Activated naive CD4-positive, alpha-beta T cell treated with anti-CD3 and anti-CD28 coated beads, Interleukin-2, amount 50 U/mL, for 24 hours (primary cell): ENCODE measurements at regions not wholly inside any gene's neighbourhood (a gene's known extent, or its start where the extent isn't known, plus 50 kb on each side); places are given as distances from the start of the nearest gene placed in this dataset.

Experiments
- H3K27ac Mint-ChIP-seq: one replicate; pipeline ENCODE4 v1.8.0; 2021; ENCODE audit warnings: mild to moderate bottlenecking, mixed read lengths
- H3K27me3 Mint-ChIP-seq: one replicate; pipeline ENCODE4 v1.8.0; 2021; ENCODE audit warnings: mixed read lengths
- H3K36me3 Mint-ChIP-seq: one replicate; pipeline ENCODE4 v1.8.0; 2021; ENCODE audit warnings: mixed read lengths
- H3K4me1 Mint-ChIP-seq: one replicate; pipeline ENCODE4 v1.8.0; 2021; ENCODE audit warnings: mixed read lengths
- H3K4me3 Mint-ChIP-seq: one replicate; pipeline ENCODE4 v1.8.0; 2021; ENCODE audit warnings: mild to moderate bottlenecking, mixed read lengths
- H3K9me3 Mint-ChIP-seq: one replicate; pipeline ENCODE4 v1.8.0; 2021; ENCODE audit warnings: mixed read lengths

DNA sequence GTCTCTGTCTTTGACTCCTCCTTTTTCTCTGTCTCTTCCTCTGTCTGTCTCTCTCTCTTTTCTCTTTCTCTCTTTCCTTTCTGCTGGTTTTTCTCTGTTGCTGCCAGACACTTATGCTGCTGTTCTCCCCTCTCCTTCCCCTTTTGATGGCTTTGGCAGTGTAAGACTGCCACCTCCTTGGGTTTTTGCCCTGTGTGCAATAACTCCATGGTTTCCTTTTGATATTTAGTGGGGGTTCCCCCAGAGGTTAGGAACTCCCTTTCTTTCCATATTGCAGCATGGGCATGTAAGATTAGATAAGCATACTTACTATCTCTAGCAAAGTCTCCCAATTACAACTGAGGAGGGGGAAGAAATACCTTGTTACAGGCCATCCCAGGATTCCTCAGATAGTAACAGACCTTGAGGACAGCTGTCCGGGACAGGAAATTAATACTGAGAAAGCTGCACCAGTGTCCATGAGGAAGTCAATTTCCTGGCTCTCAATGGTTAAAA is 333.8 kb upstream of the RBMY1B start:
- Mint-ChIP-seq H3K4me1 (peaks cover 44% of the 10 kb centered on the region), H3K9me3 (no peaks in the 10 kb centered on the region), H3K4me3 (no peak overlapping the region), H3K36me3 (peaks cover 6% of the 10 kb centered on the region), H3K27ac (peak overlapping the region; percentile 86), H3K27me3 (no peaks in the 10 kb centered on the region)

DNA sequence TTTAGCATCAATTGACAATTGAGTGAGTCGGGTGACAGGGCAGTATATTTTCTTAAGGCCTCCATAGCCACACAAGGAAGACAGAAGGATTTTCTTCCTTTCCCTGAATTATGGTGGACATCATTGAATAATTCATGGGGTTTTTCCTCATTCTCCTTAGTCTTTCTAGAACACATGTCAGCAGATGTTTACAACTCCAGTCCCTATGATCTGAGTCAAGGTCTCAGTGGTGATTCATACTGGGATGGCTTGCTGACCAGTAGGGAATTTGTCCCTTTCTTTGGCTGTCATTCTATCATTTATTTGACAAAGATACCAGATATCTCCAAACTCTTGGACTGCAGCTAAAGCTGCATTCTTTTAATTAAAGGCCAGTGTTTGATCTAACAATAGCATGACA is 332.9 kb upstream of the RBMY1B start:
- Mint-ChIP-seq H3K27me3 (no peaks in the 10 kb centered on the region), H3K4me1 (peaks cover 43% of the 10 kb centered on the region), H3K4me3 (no peak overlapping the region), H3K36me3 (peaks cover 4% of the 10 kb centered on the region), H3K27ac (no peak overlapping the region), H3K9me3 (no peaks in the 10 kb centered on the region)

DNA sequence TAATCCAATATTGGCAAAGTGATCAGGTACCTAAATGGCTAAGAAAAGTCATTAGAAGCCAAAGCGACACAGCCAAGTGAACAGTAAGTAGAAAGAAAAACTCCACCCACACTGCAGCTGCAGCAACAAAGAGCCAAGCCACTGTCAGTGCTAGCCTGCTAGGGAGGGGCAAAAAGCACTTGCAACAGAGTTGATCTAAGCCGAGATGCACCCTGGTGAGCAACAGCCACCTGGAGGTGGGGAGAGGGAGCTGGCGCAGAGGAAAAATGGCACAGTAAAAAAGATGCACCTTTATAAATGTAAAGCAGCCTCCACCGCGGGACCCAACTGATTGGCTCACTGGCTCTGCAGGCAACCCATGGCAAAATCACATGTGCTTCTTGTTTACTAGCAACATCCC is 330.2 kb upstream of the RBMY1B start:
- Mint-ChIP-seq H3K4me1 (peaks cover 61% of the 10 kb centered on the region), H3K27ac (peak overlapping the region; percentile 90), H3K9me3 (no peaks in the 10 kb centered on the region), H3K4me3 (no peak overlapping the region), H3K36me3 (peaks cover 2% of the 10 kb centered on the region), H3K27me3 (no peaks in the 10 kb centered on the region)

DNA sequence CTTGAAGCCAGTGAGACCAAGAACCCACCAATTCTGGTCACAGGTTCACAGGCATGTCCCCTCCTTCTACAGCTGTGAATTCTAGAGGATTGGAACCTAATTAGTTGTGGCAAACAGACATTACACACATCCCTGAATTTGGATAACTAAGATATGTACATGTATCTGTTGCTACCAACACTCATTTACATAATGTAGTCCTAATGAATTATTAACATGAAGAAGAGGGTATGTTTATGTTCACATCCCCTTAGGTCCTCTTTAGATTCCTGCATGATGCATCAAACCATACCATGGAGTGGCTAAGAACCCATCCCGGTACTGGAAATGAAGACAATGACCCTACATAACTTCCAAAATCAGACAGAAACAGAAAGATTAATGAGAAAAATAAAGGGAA is 326.9 kb upstream of the RBMY1B start:
- Mint-ChIP-seq H3K4me1 (peaks cover 64% of the 10 kb centered on the region), H3K36me3 (peaks cover 1% of the 10 kb centered on the region), H3K4me3 (peak overlapping the region; percentile 19), H3K9me3 (no peaks in the 10 kb centered on the region), H3K27me3 (no peaks in the 10 kb centered on the region), H3K27ac (peak overlapping the region; percentile 83)

DNA sequence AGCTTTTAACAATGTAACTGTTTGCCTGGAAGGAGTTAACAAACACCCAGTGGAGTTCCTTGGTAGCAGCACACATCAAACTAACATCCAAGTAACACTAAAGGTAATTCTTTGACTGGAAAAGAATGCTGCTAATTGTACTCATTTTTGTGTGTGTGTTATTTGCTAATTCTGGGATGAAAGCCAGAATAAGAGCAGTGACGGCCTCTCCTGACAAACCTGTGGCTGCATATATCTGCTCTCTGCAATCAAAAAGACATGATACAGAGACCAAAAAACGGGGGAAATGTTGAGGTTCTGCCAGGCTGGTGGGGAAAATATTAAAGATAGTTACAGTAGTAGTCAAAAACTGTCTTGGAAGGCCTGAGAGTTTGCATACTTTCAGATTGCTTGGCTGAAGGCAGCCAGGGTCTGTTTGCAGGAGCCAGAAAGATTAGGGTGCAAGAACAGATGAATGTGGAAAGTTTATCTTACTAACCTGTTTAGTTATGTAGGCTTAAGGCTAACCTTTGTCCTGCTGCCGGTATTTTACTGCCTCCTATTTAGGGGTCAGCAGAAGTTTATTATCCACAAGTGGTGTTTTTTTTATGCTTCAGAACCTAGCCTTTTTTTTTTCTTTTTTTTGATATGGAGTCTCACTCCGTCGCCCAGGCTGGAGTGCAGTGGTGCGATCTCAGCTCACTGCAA is 325.6 kb upstream of the RBMY1B start:
- H3K4me3 Mint-ChIP-seq = no peak overlapping the region
- H3K36me3 Mint-ChIP-seq = peaks cover 1% of the 10 kb centered on the region
- H3K4me1 Mint-ChIP-seq = peaks cover 59% of the 10 kb centered on the region
- H3K9me3 Mint-ChIP-seq = no peaks in the 10 kb centered on the region
- H3K27me3 Mint-ChIP-seq = no peaks in the 10 kb centered on the region
- peak overlapping the region; percentile 59 for H3K27ac Mint-ChIP-seq

DNA sequence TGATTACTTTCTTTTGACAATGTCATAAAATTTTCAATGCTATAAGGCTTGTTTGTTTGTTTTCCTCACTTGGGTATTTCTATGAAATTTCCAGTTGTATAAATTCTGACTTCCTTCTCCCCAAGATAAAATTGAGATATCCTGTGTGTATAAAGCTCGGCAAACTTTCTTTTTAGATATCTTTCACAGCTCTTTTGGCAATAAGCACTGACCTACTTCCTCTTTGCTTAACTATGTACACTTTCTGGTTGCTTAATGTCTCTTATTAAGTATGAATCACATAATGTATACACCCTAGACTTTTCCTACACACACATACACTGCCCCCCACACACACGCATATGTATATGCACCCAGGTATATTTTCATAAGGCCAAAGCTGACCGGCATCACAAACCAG is 318.4 kb upstream of the RBMY1B start:
- Mint-ChIP-seq H3K27ac (peak overlapping the region; percentile 65), H3K27me3 (no peaks in the 10 kb centered on the region), H3K4me3 (peak overlapping the region; percentile 23), H3K9me3 (no peaks in the 10 kb centered on the region), H3K4me1 (peaks cover 34% of the 10 kb centered on the region), H3K36me3 (peaks cover 24% of the 10 kb centered on the region)

DNA sequence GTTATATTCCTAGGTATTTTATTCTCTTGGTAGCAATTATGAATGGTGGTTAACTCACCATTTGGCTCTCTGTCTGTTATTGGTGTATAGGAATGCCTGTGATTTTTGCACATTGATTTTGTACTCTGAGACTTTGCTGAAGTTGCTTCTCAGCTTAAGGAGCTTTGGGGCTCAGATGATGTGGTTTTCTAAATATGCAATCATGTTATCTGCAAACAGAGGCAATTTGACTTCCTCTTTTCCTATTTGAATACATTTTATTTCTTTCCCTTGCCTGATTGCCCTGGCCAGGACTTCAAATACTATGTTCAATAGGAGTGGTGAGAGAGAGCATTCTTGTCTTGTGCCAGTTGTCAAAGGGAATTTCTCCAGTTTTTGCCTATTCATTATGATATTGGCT is 310.9 kb upstream of the RBMY1B start:
- peaks cover 14% of the 10 kb centered on the region for H3K4me1 Mint-ChIP-seq
- no peak overlapping the region for H3K4me3 Mint-ChIP-seq
- no peak overlapping the region for H3K27ac Mint-ChIP-seq
- no peaks in the 10 kb centered on the region for H3K27me3 Mint-ChIP-seq
- peaks cover 7% of the 10 kb centered on the region for H3K9me3 Mint-ChIP-seq
- H3K36me3 Mint-ChIP-seq = peaks cover 24% of the 10 kb centered on the region

DNA sequence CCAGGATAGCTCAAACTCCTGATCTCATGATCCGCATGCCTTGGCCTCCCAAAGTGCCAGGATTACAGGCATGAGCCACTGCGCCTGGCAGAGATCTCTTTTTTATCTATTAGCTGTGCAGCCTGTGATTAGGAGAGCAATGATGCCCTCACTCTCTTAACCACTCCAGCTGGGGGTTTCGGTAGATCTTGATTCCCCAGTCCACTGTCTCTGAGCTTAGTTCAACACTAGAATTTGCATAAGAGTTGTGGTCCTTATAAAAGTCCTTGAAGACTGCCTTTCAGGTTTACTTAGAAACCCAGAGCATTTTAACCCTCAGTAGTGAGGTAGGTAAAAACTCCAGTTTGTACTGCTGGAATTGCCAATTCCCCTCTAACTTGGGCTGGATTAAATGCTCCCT is 283.3 kb upstream of the RBMY1B start:
- Mint-ChIP-seq H3K27ac (no peak overlapping the region), H3K4me1 (peaks cover 10% of the 10 kb centered on the region), H3K36me3 (peaks cover 2% of the 10 kb centered on the region), H3K4me3 (no peak overlapping the region), H3K9me3 (no peaks in the 10 kb centered on the region), H3K27me3 (no peaks in the 10 kb centered on the region)

DNA sequence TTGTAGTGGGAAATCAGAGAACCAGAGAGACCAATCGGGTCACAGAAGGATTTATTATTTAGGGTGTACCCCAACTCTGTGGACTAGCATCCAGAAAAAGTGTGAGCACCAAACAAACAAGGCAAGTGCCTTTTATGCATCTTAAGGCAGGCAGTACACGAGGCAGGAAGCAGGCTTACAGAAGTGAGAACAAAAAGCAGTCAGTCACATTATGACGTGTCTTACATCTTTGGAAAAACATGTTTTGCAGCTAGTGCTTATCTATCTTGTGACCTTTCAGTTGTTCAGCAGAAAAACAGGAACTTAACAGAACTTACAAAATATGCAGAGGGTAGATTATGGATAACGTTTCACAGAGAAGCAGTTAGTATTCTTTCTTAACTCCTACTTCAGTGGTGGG is 270.9 kb upstream of the RBMY1B start:
- Mint-ChIP-seq H3K36me3 (peaks cover 10% of the 10 kb centered on the region), H3K9me3 (no peaks in the 10 kb centered on the region)

DNA sequence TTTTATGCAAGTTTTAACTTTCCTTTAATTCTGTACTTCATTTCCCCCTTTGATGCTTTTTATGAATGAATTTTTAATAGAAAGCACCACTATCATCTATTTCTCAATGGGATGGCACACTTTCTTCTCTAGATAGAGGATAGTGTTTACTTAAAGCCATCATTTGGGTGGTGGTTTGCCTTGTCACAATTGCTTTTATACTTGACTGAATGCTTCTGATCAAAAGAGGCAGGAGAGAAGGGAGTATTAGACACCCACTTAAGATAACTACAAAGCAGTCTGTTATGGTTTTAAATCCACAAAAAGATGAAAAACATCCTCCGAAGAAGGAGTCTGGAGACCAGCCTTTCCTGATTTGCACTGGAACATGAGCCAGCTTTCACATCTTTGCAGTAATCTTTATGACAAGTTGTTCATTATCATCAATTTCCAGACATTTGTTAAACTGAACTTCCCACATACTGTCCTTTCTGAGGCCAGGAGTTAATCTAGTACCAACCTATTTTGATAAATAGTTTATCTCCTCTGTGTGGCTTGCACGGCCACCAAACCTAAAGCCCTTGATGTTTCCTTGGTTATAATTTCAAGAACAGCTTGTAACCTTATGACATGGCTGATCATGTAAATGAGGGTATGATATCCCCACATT is 270.4 kb upstream of the RBMY1B start:
- Mint-ChIP-seq H3K4me1 (peaks cover 73% of the 10 kb centered on the region), H3K4me3 (peak overlapping the region; percentile 38), H3K36me3 (peaks cover 10% of the 10 kb centered on the region), H3K27me3 (no peaks in the 10 kb centered on the region), H3K9me3 (no peaks in the 10 kb centered on the region), H3K27ac (peak overlapping the region; percentile 94)

More for the DNA sequence above, 270.9 kb upstream of the RBMY1B start:
- peak overlapping the region; percentile 94 for H3K27ac Mint-ChIP-seq
- peaks cover 69% of the 10 kb centered on the region for H3K4me1 Mint-ChIP-seq
- H3K27me3 Mint-ChIP-seq = no peaks in the 10 kb centered on the region
- H3K4me3 Mint-ChIP-seq = peak overlapping the region; percentile 38

DNA sequence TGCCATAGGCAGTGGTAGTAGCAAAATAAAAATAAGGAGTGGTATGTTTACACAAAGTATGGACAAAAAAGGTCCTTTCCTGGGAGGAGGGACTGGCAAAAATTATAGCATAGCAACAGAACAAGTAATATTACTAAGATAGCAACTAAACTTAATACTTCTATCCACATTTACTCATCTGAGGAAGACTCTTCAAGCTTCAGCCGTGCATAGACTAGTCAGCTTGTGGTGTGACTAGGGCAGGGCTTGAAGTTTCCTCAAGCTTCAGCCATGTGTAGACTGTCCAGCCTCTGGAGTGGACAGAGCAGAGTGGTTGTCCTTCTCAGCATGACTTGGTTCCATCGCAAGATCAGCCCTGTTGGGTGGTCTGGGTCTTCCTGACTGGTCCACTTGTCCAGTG is 268.3 kb upstream of the RBMY1B start:
- H3K27ac Mint-ChIP-seq = peak overlapping the region; percentile 96

DNA sequence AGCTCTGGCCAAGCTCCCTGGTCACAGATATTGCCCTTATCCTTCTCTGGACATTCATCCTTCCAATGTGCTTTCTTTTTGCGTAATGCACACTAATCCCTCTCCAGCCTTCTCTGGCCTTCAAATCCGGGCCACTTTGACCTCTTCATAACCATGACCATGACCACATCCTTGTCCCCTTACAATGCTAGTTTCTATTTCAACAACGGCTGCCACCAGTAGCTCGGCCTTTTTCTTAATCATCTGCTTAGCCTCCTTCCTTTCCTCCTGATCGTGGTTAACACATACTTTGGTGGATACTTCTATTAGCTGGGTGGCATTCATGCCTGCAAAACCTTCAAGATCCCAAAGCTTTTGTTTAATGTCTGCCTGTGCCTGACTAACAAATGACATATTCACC is 264.4 kb upstream of the RBMY1B start:
- Mint-ChIP-seq H3K27ac (peak overlapping the region; percentile 72), H3K9me3 (peaks cover 4% of the 10 kb centered on the region), H3K36me3 (peaks cover 6% of the 10 kb centered on the region), H3K27me3 (no peaks in the 10 kb centered on the region), H3K4me3 (peak overlapping the region; percentile 28), H3K4me1 (peaks cover 76% of the 10 kb centered on the region)

More for the DNA sequence above, 268.3 kb upstream of the RBMY1B start:
- Mint-ChIP-seq H3K27me3 (no peaks in the 10 kb centered on the region), H3K4me3 (peak overlapping the region; percentile 5), H3K36me3 (peaks cover 13% of the 10 kb centered on the region), H3K9me3 (no peaks in the 10 kb centered on the region), H3K4me1 (peaks cover 77% of the 10 kb centered on the region)

DNA sequence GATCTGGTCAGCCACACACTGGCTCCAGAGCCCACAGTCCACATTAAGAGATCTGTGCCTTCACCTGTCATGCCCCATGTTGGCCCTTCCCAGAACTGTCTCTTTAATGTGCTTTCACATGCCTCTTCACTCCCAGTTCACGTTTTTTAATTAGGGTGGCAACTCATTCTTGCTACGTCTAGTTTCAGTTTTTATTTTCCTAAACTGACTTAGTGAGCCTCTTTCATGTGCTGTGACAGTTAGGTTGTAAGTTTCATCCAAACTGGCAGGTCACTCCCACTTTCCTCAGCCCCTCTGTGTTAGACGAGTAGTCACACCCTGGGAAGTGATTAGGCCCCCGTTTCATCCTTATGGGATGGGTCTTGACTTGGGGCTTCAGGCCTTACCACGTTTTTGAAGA is 262.5 kb upstream of the RBMY1B start:
- Mint-ChIP-seq H3K9me3 (peaks cover 4% of the 10 kb centered on the region), H3K27ac (peak overlapping the region; percentile 98), H3K27me3 (no peaks in the 10 kb centered on the region), H3K4me3 (peak overlapping the region; percentile 83), H3K36me3 (peaks cover 6% of the 10 kb centered on the region), H3K4me1 (peaks cover 70% of the 10 kb centered on the region)

DNA sequence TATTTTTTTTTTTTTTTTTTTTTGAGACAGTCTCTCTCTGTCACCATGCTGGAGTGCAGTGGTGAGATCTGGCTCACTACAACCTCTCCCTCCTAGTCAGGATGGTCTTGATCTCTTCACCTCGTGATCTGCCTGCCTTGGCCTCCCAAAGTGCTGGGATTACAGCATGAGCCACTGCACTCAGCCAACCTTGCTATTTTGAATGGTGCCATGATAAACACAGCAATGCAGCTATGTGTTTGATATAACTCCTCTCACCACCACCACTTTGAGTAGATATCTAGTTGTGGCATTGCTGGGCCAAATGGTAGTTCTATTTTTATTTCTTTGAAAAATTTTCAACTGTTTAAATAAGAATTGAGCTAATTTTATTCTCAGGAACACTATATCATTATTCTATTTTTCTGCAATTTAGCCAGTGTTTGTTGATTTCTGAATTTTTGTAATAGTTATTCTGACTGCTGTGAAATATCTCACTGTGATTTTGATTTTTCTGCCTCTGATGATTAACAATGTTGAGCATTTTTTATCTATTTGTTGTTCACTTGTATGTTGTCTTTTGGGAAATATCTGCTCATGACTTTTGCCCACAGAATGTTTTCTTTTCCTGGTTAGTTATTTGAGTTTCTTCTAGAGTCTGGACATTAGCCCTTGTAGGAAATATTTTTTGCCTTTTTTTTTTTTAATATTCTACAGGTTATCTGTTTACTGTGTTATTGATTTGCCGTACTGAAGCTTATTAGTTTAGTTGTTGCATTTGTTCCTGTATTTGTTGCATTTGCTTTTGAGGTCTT is 257.5 kb upstream of the RBMY1B start:
- no peaks in the 10 kb centered on the region for H3K27me3 Mint-ChIP-seq
- H3K4me1 Mint-ChIP-seq = peaks cover 63% of the 10 kb centered on the region
- peaks cover 2% of the 10 kb centered on the region for H3K36me3 Mint-ChIP-seq
- no peaks in the 10 kb centered on the region for H3K9me3 Mint-ChIP-seq
- H3K27ac Mint-ChIP-seq = peak overlapping the region; percentile 92
- H3K4me3 Mint-ChIP-seq = peak overlapping the region; percentile 55

DNA sequence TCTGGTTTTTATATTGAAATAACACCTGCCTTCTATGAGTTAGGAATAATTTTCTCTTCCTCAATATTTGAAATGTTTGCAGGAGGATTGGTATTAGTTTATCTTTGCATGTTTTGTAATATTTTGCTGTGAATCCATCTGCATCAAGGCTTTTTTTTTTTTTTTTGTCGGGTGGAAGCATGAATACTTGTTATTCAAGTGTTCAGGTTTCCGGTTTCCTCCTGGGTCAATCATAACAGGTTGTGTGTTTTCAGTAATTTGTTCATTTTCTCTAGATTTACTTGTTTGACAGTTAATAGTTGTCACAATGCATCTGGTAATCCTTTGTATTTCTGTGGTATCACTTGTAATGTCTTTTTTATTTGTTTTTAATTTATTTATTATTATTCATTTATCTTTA is 256.7 kb upstream of the RBMY1B start:
- Mint-ChIP-seq H3K4me3 (peak overlapping the region; percentile 83), H3K9me3 (no peaks in the 10 kb centered on the region), H3K27ac (peak overlapping the region; percentile 96), H3K27me3 (no peaks in the 10 kb centered on the region), H3K4me1 (peaks cover 55% of the 10 kb centered on the region), H3K36me3 (peaks cover 2% of the 10 kb centered on the region)

DNA sequence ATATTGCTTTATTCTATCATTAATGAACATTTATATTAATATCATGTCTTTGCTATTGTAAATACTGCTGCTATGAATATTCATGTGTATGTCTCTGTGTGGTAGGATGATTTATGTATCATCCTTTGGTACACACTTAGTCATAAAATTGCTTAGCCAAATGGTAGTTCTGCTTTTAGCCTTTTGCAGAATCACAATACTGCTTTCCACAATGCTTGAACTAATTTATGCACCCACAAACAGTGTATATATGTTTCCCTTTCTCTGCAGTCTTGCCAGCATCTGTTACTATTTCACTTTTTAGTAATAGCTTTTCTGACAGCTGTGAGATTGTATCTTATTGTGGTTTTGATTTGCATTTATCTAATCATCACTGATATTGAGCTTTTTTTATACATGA is 254.3 kb upstream of the RBMY1B start:
- peaks cover 2% of the 10 kb centered on the region for H3K36me3 Mint-ChIP-seq
- H3K4me1 Mint-ChIP-seq = peaks cover 57% of the 10 kb centered on the region
- H3K4me3 Mint-ChIP-seq = peak overlapping the region; percentile 81
- no peaks in the 10 kb centered on the region for H3K9me3 Mint-ChIP-seq
- H3K27me3 Mint-ChIP-seq = no peaks in the 10 kb centered on the region
- H3K27ac Mint-ChIP-seq = peak overlapping the region; percentile 91
